GM13977 (cell line): ENCODE measurements at regions not wholly inside any gene's neighbourhood (a gene's known extent, or its start where the extent isn't known, plus 50 kb on each side); places are given as distances from the start of the nearest gene placed in this dataset.

ENCODE experiments used
- DNase-seq: peaks from one replicate; pipeline ENCODE4 v3.0.0; 2012; ENCODE audit warnings: low spot score
- in situ Hi-C: fragments of 300-500 bp; cut with MboI; formaldehyde crosslinking; loops from one replicate; pipeline ENCODE4 v1.12.0; 2022; ENCODE audit warnings: low sequenced_read_pairs, low pct_unique_long_range_greater_than_20kb, mixed read lengths, inconsistent platforms; ENCODE audit not compliant: unreplicated experiment
- TF ChIP-seq, protein P1 (sequence below): IDR thresholded peaks from 2 replicates; pipeline ENCODE4 v1.5.1; 2012; ENCODE audit warnings: mild to moderate bottlenecking, control low read depth; ENCODE audit not compliant: insufficient read depth; ENCODE audit errors: extremely low read depth, missing control alignments

DNA sequence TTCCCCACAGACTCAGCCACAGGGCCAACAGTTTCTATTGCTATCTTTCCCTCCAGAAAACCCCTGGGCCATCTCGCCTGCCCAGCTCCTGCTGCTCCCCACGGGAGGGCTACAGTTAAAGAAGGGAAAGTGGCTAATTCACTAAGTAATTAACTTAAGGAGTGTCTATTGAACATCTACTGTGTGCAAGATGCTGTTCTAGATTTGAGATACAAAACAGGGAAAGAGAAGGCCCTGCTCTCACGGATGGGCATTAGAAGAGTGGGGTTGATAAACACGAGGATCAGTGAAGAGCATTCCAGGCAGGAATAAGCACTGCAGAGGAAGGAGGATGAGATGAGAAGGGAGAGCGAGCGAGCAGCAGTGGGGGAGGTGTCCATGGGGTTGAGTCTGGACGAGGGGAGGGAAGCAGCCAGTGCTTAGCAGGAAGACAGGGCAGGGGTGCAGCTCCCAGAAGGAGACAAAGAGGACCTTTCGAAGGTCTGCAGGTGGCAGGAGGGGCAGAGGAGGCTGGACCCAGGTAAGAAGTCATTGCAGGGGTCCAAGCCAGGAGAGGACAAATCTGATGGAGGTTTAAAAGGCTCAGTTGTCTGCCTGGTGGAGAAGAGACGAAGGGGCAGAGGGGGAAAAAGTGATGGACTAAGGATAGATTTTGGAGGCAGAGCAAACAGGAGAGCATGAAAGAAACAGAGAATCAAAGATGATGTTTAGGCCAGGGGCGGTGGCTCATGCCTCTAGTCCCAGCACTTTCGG, 64.7 kb downstream of the KLF15 start:
- no peak for DNase-seq
- in situ Hi-C loops: no loop called here
- TF ChIP-seq, protein P1, sequence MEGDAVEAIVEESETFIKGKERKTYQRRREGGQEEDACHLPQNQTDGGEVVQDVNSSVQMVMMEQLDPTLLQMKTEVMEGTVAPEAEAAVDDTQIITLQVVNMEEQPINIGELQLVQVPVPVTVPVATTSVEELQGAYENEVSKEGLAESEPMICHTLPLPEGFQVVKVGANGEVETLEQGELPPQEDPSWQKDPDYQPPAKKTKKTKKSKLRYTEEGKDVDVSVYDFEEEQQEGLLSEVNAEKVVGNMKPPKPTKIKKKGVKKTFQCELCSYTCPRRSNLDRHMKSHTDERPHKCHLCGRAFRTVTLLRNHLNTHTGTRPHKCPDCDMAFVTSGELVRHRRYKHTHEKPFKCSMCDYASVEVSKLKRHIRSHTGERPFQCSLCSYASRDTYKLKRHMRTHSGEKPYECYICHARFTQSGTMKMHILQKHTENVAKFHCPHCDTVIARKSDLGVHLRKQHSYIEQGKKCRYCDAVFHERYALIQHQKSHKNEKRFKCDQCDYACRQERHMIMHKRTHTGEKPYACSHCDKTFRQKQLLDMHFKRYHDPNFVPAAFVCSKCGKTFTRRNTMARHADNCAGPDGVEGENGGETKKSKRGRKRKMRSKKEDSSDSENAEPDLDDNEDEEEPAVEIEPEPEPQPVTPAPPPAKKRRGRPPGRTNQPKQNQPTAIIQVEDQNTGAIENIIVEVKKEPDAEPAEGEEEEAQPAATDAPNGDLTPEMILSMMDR: no peak

DNA sequence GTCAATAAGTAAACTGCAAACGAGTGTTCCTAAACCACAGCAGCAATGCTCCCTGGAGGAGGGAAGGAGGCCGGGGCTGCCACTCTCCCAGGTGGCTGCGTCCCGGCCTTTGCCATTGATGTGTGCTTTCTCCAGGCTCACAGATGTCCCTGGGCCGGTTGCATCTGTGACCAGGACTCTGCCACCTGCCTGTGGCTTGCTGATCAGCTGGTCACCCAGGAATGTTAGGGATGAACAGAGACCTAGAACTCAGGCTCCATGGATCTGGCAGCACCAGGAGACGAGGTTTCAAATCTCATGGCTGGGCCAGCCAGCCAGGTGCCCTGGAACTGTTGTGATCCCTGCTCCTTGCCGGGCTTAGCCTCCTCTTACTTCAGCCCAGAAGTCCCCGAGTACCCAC, 65.7 kb downstream of the KLF15 start:
- in situ Hi-C loops: no loop called here
- DNase-seq: no peak
- TF ChIP-seq, protein P1: no peak

DNA sequence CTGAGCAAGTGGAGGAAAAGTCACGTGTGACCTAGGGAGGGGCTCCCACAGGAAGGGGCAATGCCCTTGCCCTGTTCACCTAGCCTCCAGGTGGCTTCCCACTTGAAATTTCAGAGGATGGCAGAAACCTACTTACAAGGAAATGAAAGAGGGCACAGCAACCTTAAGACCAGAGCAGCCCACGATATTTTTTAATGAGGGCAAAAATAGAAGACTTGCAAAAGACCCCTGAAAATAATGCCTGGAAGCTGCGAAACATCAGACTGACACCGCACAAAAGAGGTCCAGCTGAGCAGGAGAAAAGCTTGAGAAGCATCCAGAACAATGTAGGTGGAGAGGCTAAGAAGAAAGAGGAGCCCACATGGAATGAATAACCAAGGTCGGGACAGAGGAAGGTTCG, 66.1 kb downstream of the KLF15 start:
- DNase-seq: no peak
- in situ Hi-C loops: no loop called here

DNA sequence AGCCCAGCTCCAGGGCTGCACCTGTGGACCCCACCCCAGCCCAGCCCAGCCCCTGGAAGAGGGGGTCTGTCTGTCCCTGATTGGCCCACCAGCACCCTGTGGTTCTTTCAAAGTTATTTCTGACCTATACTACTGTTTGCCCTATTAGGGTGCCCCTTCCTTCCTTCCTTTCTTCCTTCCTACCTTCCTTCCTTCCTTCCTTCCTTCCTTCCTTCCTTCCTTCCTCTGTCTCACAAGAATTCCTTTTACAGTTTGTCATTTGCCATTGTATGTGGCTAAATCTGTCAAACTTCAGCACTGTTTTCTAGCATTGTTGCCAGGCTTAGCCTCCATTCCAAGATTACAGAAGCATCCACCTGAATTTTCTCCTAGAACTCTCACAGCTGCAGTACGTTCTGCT, 66.9 kb downstream of the KLF15 start:
- no peak for DNase-seq
- TF ChIP-seq, protein P1: no peak
- in situ Hi-C loops: no loop called here

More for the DNA sequence above, 66.1 kb downstream of the KLF15 start:
- TF ChIP-seq, protein P1: no peak

DNA sequence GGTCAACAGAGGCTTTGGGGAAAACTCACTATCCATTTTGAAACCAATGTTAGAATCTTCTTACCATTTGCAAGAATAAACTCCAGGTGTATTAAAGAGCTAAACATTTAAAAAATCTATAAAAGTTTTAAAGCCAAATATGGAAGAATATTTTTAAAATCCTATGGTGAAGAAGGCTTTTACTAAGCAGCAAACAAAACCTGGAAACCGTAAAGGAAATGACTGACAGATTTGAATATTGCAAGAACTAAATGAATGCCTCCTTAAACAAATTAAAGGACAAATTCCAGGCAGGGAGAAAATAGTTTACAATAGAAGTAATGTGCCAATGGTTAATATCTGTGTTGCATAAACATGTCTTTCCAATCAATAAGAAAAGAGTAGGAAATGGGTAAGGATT, 68.1 kb downstream of the KLF15 start:
- TF ChIP-seq, protein P1: no peak
- no peak for DNase-seq
- in situ Hi-C loops: no loop called here

DNA sequence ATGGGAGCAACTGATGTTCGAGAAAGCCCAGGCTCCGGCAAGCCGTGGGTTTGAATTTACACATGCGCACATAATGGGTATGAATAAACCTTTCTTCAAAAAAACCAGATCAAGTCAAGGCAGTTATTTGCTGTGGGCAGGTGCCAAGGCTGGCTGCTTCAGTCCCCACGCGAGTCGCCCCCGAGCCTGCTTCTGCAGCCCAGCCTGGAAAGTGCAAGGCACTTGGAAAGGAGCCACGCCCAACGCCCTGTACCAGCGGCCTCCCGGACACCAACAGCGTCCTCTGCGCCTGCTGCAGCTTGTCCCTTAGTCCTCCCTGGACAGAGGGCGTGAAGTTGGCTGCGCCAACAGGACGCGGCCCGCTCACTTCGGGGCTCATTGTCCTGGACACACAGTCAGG, 68.9 kb downstream of the KLF15 start:
- no peak for DNase-seq
- in situ Hi-C loops: no loop called here
- TF ChIP-seq, protein P1: no peak
